SHP77 (cell line): ENCODE measurements at regions not wholly inside any gene's neighbourhood (a gene's known extent, or its start where the extent isn't known, plus 50 kb on each side); places are given as distances from the start of the nearest gene placed in this dataset.

Source experiments
- DNase-seq, 2 experiments: peaks; one replicate each; lab custom pipeline; 2025; lab: John Stamatoyannopoulos, UW

DNA sequence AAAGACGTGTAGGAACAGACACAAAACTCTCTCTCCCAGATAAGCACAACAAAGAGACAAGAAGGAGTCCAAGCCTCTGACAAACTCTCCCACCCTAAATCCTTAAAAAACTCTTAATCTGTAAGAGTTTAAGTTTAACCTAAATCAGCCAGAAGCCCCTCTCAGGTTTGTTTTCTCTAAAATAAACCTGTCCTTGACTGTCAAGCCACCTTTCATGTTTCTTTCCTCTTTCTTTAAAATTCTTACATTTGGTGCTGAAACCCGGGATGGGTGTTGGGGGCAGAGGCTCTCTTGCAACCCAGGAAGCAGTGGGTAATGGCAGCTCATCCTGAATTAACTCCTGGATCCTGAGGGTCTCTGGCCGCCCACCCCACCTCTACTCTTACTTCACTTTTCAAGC is 107.8 kb upstream of the TENT5D start:
- no peak for DNase-seq

GRCh38 chrX:80316526-80316925 is 103.7 kb upstream of the TENT5D start:
- no peak for DNase-seq

- no peak for DNase-seq
Measured at GRCh38 chrX:80317646-80318045, 102.6 kb upstream of the TENT5D start.

DNA sequence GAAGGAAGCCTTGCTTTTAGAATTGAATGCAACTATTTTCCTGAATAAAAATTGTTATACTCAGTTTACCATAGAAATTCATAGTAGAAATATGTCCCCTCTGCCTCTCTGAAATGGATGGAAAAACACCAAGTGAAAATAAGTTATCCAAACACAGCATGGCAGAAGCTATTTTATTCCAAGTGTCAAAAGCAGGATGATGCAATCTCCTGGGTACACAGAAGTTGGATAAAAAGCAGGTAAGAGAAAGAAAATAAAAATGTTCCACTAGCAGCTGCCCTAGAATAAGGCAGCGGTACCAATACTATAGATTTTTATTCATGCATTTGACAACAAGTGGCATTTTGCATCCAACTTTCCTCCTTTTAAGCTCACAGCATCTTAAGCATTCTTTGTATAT is 89.0 kb upstream of the TENT5D start:
- no peak for DNase-seq

- DNase-seq = peak in 1 of 2 experiments; percentile 4
Measured at GRCh38 chrX:80334583-80334982, 85.7 kb upstream of the TENT5D start.

GRCh38 chrX:80335062-80335830 is 85.0 kb upstream of the TENT5D start:
- DNase-seq = peak; percentile 57 to 69

- DNase-seq = no peak
Measured at GRCh38 chrX:80354966-80355465, 65.2 kb upstream of the TENT5D start.
